DOHH2 (cell line): ENCODE measurements at regions not wholly inside any gene's neighbourhood (a gene's known extent, or its start where the extent isn't known, plus 50 kb on each side); places are given as distances from the start of the nearest gene placed in this dataset.

Experiments used
- EZH2phosphoT487 ChIP-seq: fragments of 200-600 bp; sonication (generic); IDR thresholded peaks from 2 replicates; pipeline ENCODE4 v1.6.1; 2017; ENCODE audit warnings: borderline replicate concordance, mild to moderate bottlenecking, antibody characterized with exemption, low read length, moderate library complexity, mixed read lengths
- TF ChIP-seq, protein P1 (sequence below): fragments of 200-600 bp; sonication (generic); IDR thresholded peaks from one replicate; pipeline ENCODE4 v1.5.1; 2014; ENCODE audit warnings: antibody characterized with exemption, mild to moderate bottlenecking, low read depth, low read length; ENCODE audit not compliant: poor library complexity, severe bottlenecking

DNA sequence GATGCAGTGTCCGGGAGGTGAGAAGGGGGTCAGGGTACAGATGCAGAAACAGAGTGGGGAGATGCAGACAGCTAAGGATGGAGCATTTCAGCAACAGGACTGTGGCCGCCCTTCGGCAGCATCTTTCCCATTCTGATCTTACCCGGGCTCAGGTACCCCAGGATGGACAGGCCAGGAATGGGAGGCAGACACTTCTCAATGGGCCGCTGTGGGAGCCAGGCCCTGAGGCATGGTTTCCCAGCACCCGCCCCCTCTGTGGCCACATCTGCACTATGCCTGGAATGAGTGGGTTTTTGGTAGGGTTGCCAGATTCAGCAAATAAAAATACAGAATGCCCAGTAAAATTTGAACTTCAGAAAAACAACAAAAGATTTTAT lies 105.2 kb upstream of the CTBP2 start:
- TF ChIP-seq, protein P1, sequence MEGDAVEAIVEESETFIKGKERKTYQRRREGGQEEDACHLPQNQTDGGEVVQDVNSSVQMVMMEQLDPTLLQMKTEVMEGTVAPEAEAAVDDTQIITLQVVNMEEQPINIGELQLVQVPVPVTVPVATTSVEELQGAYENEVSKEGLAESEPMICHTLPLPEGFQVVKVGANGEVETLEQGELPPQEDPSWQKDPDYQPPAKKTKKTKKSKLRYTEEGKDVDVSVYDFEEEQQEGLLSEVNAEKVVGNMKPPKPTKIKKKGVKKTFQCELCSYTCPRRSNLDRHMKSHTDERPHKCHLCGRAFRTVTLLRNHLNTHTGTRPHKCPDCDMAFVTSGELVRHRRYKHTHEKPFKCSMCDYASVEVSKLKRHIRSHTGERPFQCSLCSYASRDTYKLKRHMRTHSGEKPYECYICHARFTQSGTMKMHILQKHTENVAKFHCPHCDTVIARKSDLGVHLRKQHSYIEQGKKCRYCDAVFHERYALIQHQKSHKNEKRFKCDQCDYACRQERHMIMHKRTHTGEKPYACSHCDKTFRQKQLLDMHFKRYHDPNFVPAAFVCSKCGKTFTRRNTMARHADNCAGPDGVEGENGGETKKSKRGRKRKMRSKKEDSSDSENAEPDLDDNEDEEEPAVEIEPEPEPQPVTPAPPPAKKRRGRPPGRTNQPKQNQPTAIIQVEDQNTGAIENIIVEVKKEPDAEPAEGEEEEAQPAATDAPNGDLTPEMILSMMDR, result no peak
- no peak for TF ChIP-seq EZH2phosphoT487
